ENCODE measurements at regions not wholly inside any gene's neighbourhood (a gene's known extent, or its start where the extent isn't known, plus 50 kb on each side); places are given as distances from the start of the nearest gene placed in this dataset.

DNA sequence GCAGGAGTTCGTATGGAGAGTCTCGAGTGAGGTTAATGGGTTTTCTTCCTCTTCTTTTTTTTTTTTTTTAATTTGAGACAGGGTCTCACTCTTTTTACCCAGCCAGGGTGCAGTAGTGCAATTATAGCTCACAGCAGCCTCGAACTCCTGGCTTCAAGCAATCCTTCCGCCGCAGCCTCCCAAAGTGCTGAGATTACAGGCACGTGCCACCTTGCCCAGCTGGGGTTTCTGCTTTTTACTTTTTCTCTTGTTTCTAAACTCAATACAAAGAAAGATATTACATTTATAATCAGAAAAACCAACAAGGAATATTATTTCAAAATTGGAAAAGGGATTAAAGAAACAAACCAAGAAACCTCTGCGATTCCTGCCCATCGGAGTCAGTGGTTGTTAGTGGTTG, 175.9 kb downstream of the SEC14L1 start:
- peaks cover 90% of the 10 kb centered on the region for H3K79me2 ChIP-seq (ENCODE audit: low read length)
- no peaks in the 10 kb centered on the region for H3K9me2 ChIP-seq (replicated peaks; ENCODE audit: low read length)
- peaks cover 37% of the 10 kb centered on the region for H3K4me1 ChIP-seq (ENCODE audit: insufficient read depth, low read length)
- peaks cover 42% of the 10 kb centered on the region for H3K36me3 ChIP-seq (ENCODE audit: low read depth, low read length)
- DNase-seq, result no peak
- H3K9ac ChIP-seq (ENCODE audit: low read length), result no peak overlapping the region
- no peaks in the 10 kb centered on the region for H3K27me3 ChIP-seq (ENCODE audit: low read length)
- peaks cover 30% of the 10 kb centered on the region for H4K20me1 ChIP-seq (ENCODE audit: low read length)
- ATAC-seq, result no peak
- POLR2A ChIA-PET (ENCODE audit: unreplicated experiment), result interaction anchor here (0.6 kb wide), 1 partner anchor 29 kb away, joined by 3 read pairs; no protein-coding TSS in a partner anchor
- H3K9me3 ChIP-seq (ENCODE audit: low read length), result no peaks in the 10 kb centered on the region
- H3K27ac ChIP-seq (ENCODE audit: low read length), result peak overlapping the region; percentile 59
- H2AFZ ChIP-seq (ENCODE audit: low read length), result no peak overlapping the region
- CTCF ChIA-PET, result no interaction called here
- no peak overlapping the region for H3K4me2 ChIP-seq (ENCODE audit: low read length)
- no TSS peak for BruUV-seq (replicated peaks)
- no peak for TF ChIP-seq EZH2phosphoT487 (IDR thresholded peaks at IDR 0.05; ENCODE audit: borderline replicate concordance, low read length)
- no peak for TF ChIP-seq CTCF (conservative IDR thresholded peaks at IDR 0.05; ENCODE audit: low read depth, low read length)
- TF ChIP-seq EZH2 (IDR thresholded peaks at IDR 0.05; ENCODE audit: low read length, unreplicated experiment), result no peak
- H3K4me3 ChIP-seq (ENCODE audit: low read length), result no peak overlapping the region
- intact Hi-C loops (cut with micrococcal nuclease), result no loop called here
- peaks cover under 1% of the 10 kb centered on the region for H3F3A ChIP-seq (ENCODE audit: low read length, unreplicated experiment)

DNA sequence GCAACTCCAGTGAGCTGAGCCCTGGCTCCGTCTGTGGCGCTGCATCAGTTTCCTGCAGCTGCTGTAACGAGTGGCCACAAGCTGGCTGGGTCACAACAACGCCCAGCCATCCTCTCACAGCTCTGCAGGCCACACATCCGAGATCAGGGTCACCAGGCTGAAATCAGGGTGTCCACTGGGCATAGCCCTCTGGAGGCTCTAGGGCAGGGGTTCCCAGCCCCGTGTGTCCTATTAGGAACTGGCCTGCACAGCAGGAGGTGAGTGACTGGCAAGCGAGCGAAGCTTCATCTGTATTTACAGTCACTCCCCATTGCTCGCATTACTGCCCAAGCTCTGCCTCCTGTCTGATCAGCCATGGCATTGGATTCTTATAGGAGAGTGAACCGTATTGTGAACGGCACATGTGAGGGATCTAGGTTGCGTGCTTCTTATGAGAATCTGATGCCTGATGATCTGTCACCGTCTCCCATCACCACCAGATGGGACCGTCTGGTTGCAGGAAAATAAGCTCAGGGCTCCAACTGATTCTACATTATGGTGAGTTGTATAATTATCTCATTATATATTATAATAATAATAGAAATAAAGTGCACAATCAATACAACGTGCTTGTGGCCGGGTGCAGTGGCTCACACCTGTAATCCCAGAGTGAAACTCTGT, 176.5 kb downstream of the SEC14L1 start:
- DNase-seq (no peak), ATAC-seq (no peak)
- intact Hi-C loops (cut with micrococcal nuclease), result no loop called here
- peaks cover 25% of the 10 kb centered on the region for H4K20me1 ChIP-seq (ENCODE audit: low read length)
- no peak overlapping the region for H3K4me3 ChIP-seq (ENCODE audit: low read length)
- H3K27ac ChIP-seq (ENCODE audit: low read length), result peak overlapping the region; percentile 59; the same call in 1 of the 2 replicates
- peaks cover 36% of the 10 kb centered on the region for H3K36me3 ChIP-seq (ENCODE audit: low read depth, low read length)
- ChIA-PET POLR2A (ENCODE audit: unreplicated experiment) (no interaction called here), CTCF (no interaction called here)
- peaks cover 90% of the 10 kb centered on the region for H3K79me2 ChIP-seq (ENCODE audit: low read length)
- H3K9me2 ChIP-seq (replicated peaks; ENCODE audit: low read length), result no peaks in the 10 kb centered on the region
- no peak overlapping the region for H3K4me2 ChIP-seq (ENCODE audit: low read length)
- peaks cover 42% of the 10 kb centered on the region for H3K4me1 ChIP-seq (ENCODE audit: insufficient read depth, low read length)
- H2AFZ ChIP-seq (ENCODE audit: low read length), result no peak overlapping the region
- BruUV-seq (replicated peaks), result no TSS peak
- no peak overlapping the region for H3K9ac ChIP-seq (ENCODE audit: low read length)
- no peak for TF ChIP-seq EZH2phosphoT487 (IDR thresholded peaks at IDR 0.05; ENCODE audit: borderline replicate concordance, low read length)
- no peak for TF ChIP-seq CTCF (conservative IDR thresholded peaks at IDR 0.05; ENCODE audit: low read depth, low read length)
- TF ChIP-seq EZH2 (IDR thresholded peaks at IDR 0.05; ENCODE audit: low read length, unreplicated experiment), result no peak
- peaks cover 6% of the 10 kb centered on the region for H3F3A ChIP-seq (ENCODE audit: low read length, unreplicated experiment)
- no peaks in the 10 kb centered on the region for H3K9me3 ChIP-seq (ENCODE audit: low read length)
- no peaks in the 10 kb centered on the region for H3K27me3 ChIP-seq (ENCODE audit: low read length)

DNA sequence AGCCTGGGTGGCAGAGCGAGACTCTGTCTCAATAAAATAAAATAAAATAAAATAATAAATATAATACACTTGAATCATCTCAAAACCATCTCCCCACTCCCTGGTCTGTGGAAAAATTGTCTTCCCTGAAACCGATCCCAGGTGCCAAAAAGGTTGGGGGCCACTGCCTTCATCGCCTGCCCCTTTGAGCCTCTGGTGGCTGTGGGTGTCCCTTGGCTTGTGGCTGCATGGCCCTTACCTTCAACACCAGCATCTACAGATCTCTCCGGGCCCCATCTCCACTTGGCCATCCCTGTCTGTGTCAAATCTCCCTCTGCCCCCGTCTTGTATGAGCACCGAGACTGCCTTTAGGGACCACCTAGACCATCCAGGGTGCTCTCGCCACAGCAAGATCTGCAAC, 177.3 kb downstream of the SEC14L1 start:
- peaks cover 88% of the 10 kb centered on the region for H3K79me2 ChIP-seq (ENCODE audit: low read length)
- POLR2A ChIA-PET (ENCODE audit: unreplicated experiment), result no interaction called here
- peaks cover 50% of the 10 kb centered on the region for H3K4me1 ChIP-seq (ENCODE audit: insufficient read depth, low read length)
- peak overlapping the region; percentile 87 for H3K27ac ChIP-seq (ENCODE audit: low read length)
- peaks cover 29% of the 10 kb centered on the region; the same call in 1 of the 2 replicates for H3K36me3 ChIP-seq (ENCODE audit: low read depth, low read length)
- H3K9me2 ChIP-seq (replicated peaks; ENCODE audit: low read length), result no peaks in the 10 kb centered on the region
- intact Hi-C loops (cut with micrococcal nuclease), result no loop called here
- H4K20me1 ChIP-seq (ENCODE audit: low read length), result peaks cover 19% of the 10 kb centered on the region
- no peak overlapping the region for H3K4me2 ChIP-seq (ENCODE audit: low read length)
- no peaks in the 10 kb centered on the region for H3K9me3 ChIP-seq (ENCODE audit: low read length)
- peaks cover 8% of the 10 kb centered on the region for H3F3A ChIP-seq (ENCODE audit: low read length, unreplicated experiment)
- no peak overlapping the region for H3K4me3 ChIP-seq (ENCODE audit: low read length)
- no peak for DNase-seq
- no peak overlapping the region for H3K9ac ChIP-seq (ENCODE audit: low read length)
- H2AFZ ChIP-seq (ENCODE audit: low read length), result no peak overlapping the region
- no peaks in the 10 kb centered on the region for H3K27me3 ChIP-seq (ENCODE audit: low read length)
- no peak for ATAC-seq
- no peak for TF ChIP-seq CTCF (conservative IDR thresholded peaks at IDR 0.05; ENCODE audit: low read depth, low read length)
- TF ChIP-seq EZH2phosphoT487 (IDR thresholded peaks at IDR 0.05; ENCODE audit: borderline replicate concordance, low read length), result no peak
- TF ChIP-seq EZH2 (IDR thresholded peaks at IDR 0.05; ENCODE audit: low read length, unreplicated experiment), result no peak
- CTCF ChIA-PET, result no interaction called here
- BruUV-seq (replicated peaks), result no TSS peak

Data from PC-3 (cell line).